ENCODE measurements at regions not wholly inside any gene's neighbourhood (a gene's known extent, or its start where the extent isn't known, plus 50 kb on each side); places are given as distances from the start of the nearest gene placed in this dataset.

DNA sequence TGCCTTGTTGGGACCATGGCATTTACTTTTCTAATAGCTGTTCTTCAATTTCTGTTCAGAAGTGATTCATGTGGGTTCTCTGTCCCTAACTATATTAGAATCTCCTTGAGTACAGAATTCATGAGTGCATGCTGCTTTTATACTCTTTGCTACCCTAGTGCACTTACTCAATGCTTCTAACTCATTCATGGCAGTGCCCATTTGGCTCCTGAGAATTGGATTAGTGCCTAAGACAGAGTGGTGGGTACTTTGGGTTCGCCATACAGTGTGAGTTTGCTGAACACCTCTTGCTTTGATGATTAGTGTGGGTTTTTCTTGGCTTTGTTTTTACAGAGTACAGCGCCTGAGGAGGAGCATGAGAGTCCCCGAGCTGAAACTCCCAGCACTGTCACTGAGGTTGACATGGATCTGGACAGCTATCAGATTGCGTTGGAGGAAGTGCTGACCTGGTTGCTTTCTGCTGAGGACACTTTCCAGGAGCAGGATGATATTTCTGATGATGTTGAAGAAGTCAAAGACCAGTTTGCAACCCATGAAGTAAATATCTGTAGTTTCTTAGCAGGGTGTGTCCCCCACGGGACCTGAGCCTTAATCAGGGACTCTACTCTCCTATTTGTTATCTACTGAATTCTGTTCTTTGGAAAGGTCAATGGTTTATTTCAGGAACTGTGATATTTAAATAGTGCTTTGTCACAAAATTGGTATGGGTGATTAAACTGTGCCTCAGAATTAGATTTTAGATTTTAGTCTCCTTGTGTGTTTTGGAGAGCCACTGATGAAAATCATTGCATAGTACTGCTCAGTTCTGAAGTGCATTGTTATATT, 150.7 kb downstream of the UTRN start:
- ChIA-PET POLR2A (ENCODE audit: low non-redundant PET) (interaction anchor here (0.7 kb wide), 1 partner anchor 1169 kb away, joined by 5 read pairs; no protein-coding TSS in a partner anchor), CTCF (interaction anchor here (0.5 kb wide), 1 partner anchor 90 kb away, joined by 4 read pairs; no protein-coding TSS in a partner anchor)
- H3K27me3 ChIP-seq (replicated peaks; ENCODE audit: insufficient read depth, low read depth, low read length, poor library complexity), result no peaks in the 10 kb centered on the region
- H3K9me3 ChIP-seq (ENCODE audit: low read depth, low read length, poor library complexity, severe bottlenecking), result no peaks in the 10 kb centered on the region
- no peak overlapping the region for H3K27ac ChIP-seq (ENCODE audit: low read depth, low read length, poor library complexity, severe bottlenecking)
- no peak for DNase-seq (ENCODE audit: low spot score)
- no peak for TF ChIP-seq EZH2 (IDR thresholded peaks at IDR 0.05; ENCODE audit: borderline replicate concordance, low read depth, low read length, poor library complexity, severe bottlenecking)
- TF ChIP-seq, protein P1, sequence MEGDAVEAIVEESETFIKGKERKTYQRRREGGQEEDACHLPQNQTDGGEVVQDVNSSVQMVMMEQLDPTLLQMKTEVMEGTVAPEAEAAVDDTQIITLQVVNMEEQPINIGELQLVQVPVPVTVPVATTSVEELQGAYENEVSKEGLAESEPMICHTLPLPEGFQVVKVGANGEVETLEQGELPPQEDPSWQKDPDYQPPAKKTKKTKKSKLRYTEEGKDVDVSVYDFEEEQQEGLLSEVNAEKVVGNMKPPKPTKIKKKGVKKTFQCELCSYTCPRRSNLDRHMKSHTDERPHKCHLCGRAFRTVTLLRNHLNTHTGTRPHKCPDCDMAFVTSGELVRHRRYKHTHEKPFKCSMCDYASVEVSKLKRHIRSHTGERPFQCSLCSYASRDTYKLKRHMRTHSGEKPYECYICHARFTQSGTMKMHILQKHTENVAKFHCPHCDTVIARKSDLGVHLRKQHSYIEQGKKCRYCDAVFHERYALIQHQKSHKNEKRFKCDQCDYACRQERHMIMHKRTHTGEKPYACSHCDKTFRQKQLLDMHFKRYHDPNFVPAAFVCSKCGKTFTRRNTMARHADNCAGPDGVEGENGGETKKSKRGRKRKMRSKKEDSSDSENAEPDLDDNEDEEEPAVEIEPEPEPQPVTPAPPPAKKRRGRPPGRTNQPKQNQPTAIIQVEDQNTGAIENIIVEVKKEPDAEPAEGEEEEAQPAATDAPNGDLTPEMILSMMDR (conservative IDR thresholded peaks at IDR 0.05; ENCODE audit: low read depth, low read length), result no peak
- intact Hi-C loops (cut with micrococcal nuclease; ENCODE audit: unreplicated experiment), result no loop called here
- H3K4me3 ChIP-seq (ENCODE audit: low read depth, low read length, poor library complexity, severe bottlenecking), result no peak overlapping the region
- BruUV-seq (replicated peaks), result no TSS peak
- H3K4me1 ChIP-seq (ENCODE audit: insufficient read depth, low read length, poor library complexity, severe bottlenecking), result no peaks in the 10 kb centered on the region
- H3K36me3 ChIP-seq (ENCODE audit: insufficient read depth, low read length, poor library complexity, severe bottlenecking), result peaks cover 5% of the 10 kb centered on the region

DNA sequence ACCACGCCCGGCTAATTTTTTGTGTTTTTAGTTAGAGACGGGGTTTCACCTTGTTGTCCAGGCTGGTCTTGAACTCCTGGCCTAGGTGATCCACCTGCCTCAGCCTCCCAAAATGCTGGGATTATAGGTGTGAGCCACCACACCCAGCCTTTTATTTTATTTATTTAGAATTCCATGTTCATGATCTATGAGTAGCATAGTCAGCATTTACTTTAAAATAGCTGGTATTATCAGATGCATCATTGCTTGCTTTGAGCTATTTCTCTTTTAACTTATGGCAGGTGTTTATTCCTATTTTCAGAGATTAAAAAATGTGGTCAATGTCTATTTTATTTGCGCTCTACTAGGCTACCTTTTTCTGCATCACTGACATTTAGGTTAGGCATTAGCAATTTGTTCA, 152.0 kb downstream of the UTRN start:
- Histone ChIP-seq H3K27me3 (replicated peaks; ENCODE audit: insufficient read depth, low read depth, low read length, poor library complexity) (no peaks in the 10 kb centered on the region), H3K9me3 (ENCODE audit: low read depth, low read length, poor library complexity, severe bottlenecking) (no peaks in the 10 kb centered on the region), H3K4me3 (ENCODE audit: low read depth, low read length, poor library complexity, severe bottlenecking) (no peak overlapping the region), H3K27ac (ENCODE audit: low read depth, low read length, poor library complexity, severe bottlenecking) (no peak overlapping the region), H3K4me1 (ENCODE audit: insufficient read depth, low read length, poor library complexity, severe bottlenecking) (no peaks in the 10 kb centered on the region), H3K36me3 (ENCODE audit: insufficient read depth, low read length, poor library complexity, severe bottlenecking) (peaks cover 7% of the 10 kb centered on the region)
- BruUV-seq (replicated peaks), result no TSS peak
- ChIA-PET POLR2A (ENCODE audit: low non-redundant PET) (no interaction called here), CTCF (no interaction called here)
- no peak for DNase-seq (ENCODE audit: low spot score)
- TF ChIP-seq, protein P1 (conservative IDR thresholded peaks at IDR 0.05; ENCODE audit: low read depth, low read length), result no peak
- no peak for TF ChIP-seq EZH2 (IDR thresholded peaks at IDR 0.05; ENCODE audit: borderline replicate concordance, low read depth, low read length, poor library complexity, severe bottlenecking)
- intact Hi-C loops (cut with micrococcal nuclease; ENCODE audit: unreplicated experiment), result no loop called here

- intact Hi-C loops (cut with micrococcal nuclease; ENCODE audit: unreplicated experiment), result no loop called here
- ChIA-PET POLR2A (ENCODE audit: low non-redundant PET) (no interaction called here), CTCF (no interaction called here)
- Histone ChIP-seq H3K36me3 (ENCODE audit: insufficient read depth, low read length, poor library complexity, severe bottlenecking) (peaks cover 7% of the 10 kb centered on the region), H3K9me3 (ENCODE audit: low read depth, low read length, poor library complexity, severe bottlenecking) (no peaks in the 10 kb centered on the region), H3K4me1 (ENCODE audit: insufficient read depth, low read length, poor library complexity, severe bottlenecking) (no peaks in the 10 kb centered on the region), H3K27me3 (replicated peaks; ENCODE audit: insufficient read depth, low read depth, low read length, poor library complexity) (no peaks in the 10 kb centered on the region), H3K27ac (ENCODE audit: low read depth, low read length, poor library complexity, severe bottlenecking) (no peak overlapping the region), H3K4me3 (ENCODE audit: low read depth, low read length, poor library complexity, severe bottlenecking) (no peak overlapping the region)
- BruUV-seq (replicated peaks), result no TSS peak
- TF ChIP-seq, protein P1 (conservative IDR thresholded peaks at IDR 0.05; ENCODE audit: low read depth, low read length), result no peak
- no peak for TF ChIP-seq EZH2 (IDR thresholded peaks at IDR 0.05; ENCODE audit: borderline replicate concordance, low read depth, low read length, poor library complexity, severe bottlenecking)
- DNase-seq (ENCODE audit: low spot score), result no peak
These were observed 153.0 kb downstream of the UTRN start for GRCh38 chr6:144438103-144438502.
